Spleen (tissue), 11 donors: ENCODE measurements at regions not wholly inside any gene's neighbourhood (a gene's known extent, or its start where the extent isn't known, plus 50 kb on each side); places are given as distances from the start of the nearest gene placed in this dataset.

Experiments
- DNase-seq: peaks from one replicate; pipeline ENCODE4 v3.0.0-alpha.2; 2020
- H3K27ac ChIP-seq, 8 donors: fragments of 200-600 bp; sonication (generic) in 7 of 8; 1 replicate in 4 of 8; 2 replicates in 4 of 8; pipeline versions ENCODE4 v1.5.0 to v1.8.0; 2016 to 2021; ENCODE audit warnings: inconsistent platforms in 4 of 8, mild to moderate bottlenecking in 4 of 8, moderate library complexity in 1 of 8
- H3K27me3 ChIP-seq, 7 donors: fragments of 200-600 bp; sonication (generic) in 6 of 7; replicated peaks in 1 of 7; 1 replicate in 4 of 7; 2 replicates in 3 of 7; pipeline versions ENCODE4 v1.5.0 to v1.8.0; 2016 to 2021; ENCODE audit warnings: inconsistent platforms in 3 of 7, mild to moderate bottlenecking in 1 of 7
- H3K36me3 ChIP-seq, 6 donors: fragments of 200-600 bp; sonication (generic) in 5 of 6; 1 replicate in 4 of 6; 2 replicates in 2 of 6; pipeline versions ENCODE4 v1.5.0 to v1.8.0; 2016 to 2021; ENCODE audit warnings: inconsistent platforms in 2 of 6
- H3K4me1 ChIP-seq, 6 donors: fragments of 200-600 bp; sonication (generic) in 5 of 6; 1 replicate in 3 of 6; 2 replicates in 3 of 6; pipeline versions ENCODE4 v1.5.0 to v1.8.0; 2016 to 2021; ENCODE audit warnings: inconsistent platforms in 3 of 6
- H3K4me3 ChIP-seq, 8 donors: fragments of 200-600 bp; sonication (generic) in 7 of 8; 1 replicate in 4 of 8; 2 replicates in 4 of 8; pipeline versions ENCODE4 v1.5.0 to v1.8.0; 2016 to 2021; ENCODE audit warnings: inconsistent platforms in 4 of 8, mild to moderate bottlenecking in 4 of 8, moderate library complexity in 2 of 8
- H3K9me3 ChIP-seq, 8 donors: fragments of 200-600 bp; sonication (generic) in 7 of 8; 1 replicate in 4 of 8; 2 replicates in 4 of 8; pipeline versions ENCODE4 v1.5.0 to v1.8.0; 2016 to 2021; ENCODE audit warnings: inconsistent platforms in 4 of 8
- POLR2A ChIP-seq, 3 donors: fragments of 450-650 bp; IDR thresholded peaks; one replicate each; pipeline ENCODE4 v1.5.1; 2017; ENCODE audit warnings: antibody characterized with exemption in 3 of 3, mild to moderate bottlenecking in 1 of 3
- POLR2AphosphoS5 ChIP-seq, 3 donors: sonication (generic); formaldehyde crosslinking; IDR thresholded peaks; one replicate each; pipeline ENCODE4 v1.5.1; 2017; ENCODE audit warnings: antibody characterized with exemption in 3 of 3
- WGBS, 5 donors: extraction: QIAGEN DNeasy Blood & Tissue Kit in 3 of 5; methylation state at CpG; one replicate each; pipeline versions ENCODE4 v1.1.5 to v1.1.7; 2013 to 2018; 5-methylcytosine and 5-hydroxymethylcytosine counted together
- intact Hi-C: fragments of 100-400 bp; cut with DNase I; formaldehyde crosslinking; loops from one replicate; pipeline ENCODE4 v1.15.0; 2023; ENCODE audit warnings: low total_unique reads
- TF ChIP-seq, protein P1 (sequence below), 11 experiments: fragments of 200-600 bp in 7 of 11; fragments of 450-650 bp in 4 of 11; sonication (generic) in 4 of 11; IDR thresholded peaks in 8 of 11; conservative IDR thresholded peaks in 3 of 11; 1 replicate in 7 of 11; 2 replicates in 4 of 11; pipeline versions ENCODE4 v1.4.0 to v1.8.0; 2016 to 2021; ENCODE audit warnings: antibody characterized with exemption in 11 of 11, inconsistent platforms in 4 of 11, mild to moderate bottlenecking in 1 of 11
- donor health status: healthy with polysubstance abuse.
- donor health status: DM: no; HTN: no; CAD: no; lungs with moderate emphysema.
- donor health status: DM: no; HTN: no; CAD: no.
- donor health status: Bipolar disorder and iron deficiency.
- donor health status: healthy.
- donor health status: DM: no; HTN: no; CAD: no.
- donor health status: DM: yes; HTN: yes; CAD: no.

DNA sequence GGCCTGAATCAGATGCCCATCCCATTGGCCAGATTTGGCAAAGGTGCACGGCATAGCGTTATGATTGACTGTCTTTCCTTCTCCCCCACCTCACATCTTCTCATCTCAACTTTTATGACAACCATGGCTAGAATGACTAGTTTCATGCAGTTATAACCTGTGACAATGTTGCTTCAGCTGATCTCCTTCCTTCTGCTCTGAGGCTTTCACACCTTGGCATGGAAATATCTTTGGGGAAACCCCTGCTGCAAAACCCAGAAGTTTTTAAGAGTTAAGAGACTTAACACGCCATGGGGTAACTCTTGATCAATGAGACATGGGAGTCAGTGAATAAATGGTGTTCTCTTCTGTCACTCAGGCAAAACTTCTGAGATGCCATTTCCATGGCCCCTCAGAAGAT, 290.7 kb upstream of the MDFIC2 start:
- H3K9me3 ChIP-seq = no peaks in the 10 kb centered on the region
- H3K4me1 ChIP-seq = no peaks in the 10 kb centered on the region
- H3K27ac ChIP-seq = no peak overlapping the region
- TF ChIP-seq POLR2AphosphoS5 (IDR thresholded peaks at IDR 0.05) (no peak), POLR2A (IDR thresholded peaks at IDR 0.05) (no peak)
- TF ChIP-seq, protein P1, sequence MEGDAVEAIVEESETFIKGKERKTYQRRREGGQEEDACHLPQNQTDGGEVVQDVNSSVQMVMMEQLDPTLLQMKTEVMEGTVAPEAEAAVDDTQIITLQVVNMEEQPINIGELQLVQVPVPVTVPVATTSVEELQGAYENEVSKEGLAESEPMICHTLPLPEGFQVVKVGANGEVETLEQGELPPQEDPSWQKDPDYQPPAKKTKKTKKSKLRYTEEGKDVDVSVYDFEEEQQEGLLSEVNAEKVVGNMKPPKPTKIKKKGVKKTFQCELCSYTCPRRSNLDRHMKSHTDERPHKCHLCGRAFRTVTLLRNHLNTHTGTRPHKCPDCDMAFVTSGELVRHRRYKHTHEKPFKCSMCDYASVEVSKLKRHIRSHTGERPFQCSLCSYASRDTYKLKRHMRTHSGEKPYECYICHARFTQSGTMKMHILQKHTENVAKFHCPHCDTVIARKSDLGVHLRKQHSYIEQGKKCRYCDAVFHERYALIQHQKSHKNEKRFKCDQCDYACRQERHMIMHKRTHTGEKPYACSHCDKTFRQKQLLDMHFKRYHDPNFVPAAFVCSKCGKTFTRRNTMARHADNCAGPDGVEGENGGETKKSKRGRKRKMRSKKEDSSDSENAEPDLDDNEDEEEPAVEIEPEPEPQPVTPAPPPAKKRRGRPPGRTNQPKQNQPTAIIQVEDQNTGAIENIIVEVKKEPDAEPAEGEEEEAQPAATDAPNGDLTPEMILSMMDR (IDR thresholded peaks at IDR 0.05 in 8 of 11, conservative IDR thresholded peaks at IDR 0.05 in 3 of 11) = no peak
- no peak overlapping the region for H3K4me3 ChIP-seq
- DNase-seq = no peak
- H3K27me3 ChIP-seq = peaks cover 0 to 5% (median 0%) of the 10 kb centered on the region in 7 donors
- no peaks in the 10 kb centered on the region for H3K36me3 ChIP-seq
- 50 to 74% (median 57%) methylated on average over 3 of the region's 3 CpGs for WGBS, 5 donors
- intact Hi-C loops = no loop called here

DNA sequence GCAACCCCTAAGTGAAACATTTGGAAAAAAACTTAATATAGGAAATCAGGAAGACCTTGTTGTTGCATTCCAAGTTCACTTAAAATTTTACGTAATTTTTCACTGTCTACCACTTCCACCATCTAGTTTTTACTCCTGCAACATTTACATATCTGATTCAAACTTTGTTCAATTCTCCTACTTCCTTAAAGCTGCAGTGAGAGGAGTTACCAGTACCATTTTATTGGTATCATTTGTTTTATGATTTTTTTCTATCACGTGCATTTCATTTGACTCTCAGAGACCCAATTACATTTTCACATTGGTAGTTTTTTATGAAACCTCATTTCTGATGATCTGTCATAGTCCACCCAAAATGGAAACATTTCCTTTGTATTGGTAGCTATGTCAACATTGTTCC, 284.9 kb upstream of the MDFIC2 start:
- no peaks in the 10 kb centered on the region for H3K4me1 ChIP-seq
- no peak overlapping the region for H3K27ac ChIP-seq
- no peak overlapping the region for H3K4me3 ChIP-seq
- H3K36me3 ChIP-seq = no peaks in the 10 kb centered on the region
- intact Hi-C loops = no loop called here
- H3K9me3 ChIP-seq = no peaks in the 10 kb centered on the region
- 92 to 98% (median 92%) methylated on average over 2 of the region's 2 CpGs for WGBS, 5 donors
- H3K27me3 ChIP-seq = peaks cover 0 to 5% (median 0%) of the 10 kb centered on the region in 7 donors
- no peak for TF ChIP-seq POLR2A (IDR thresholded peaks at IDR 0.05)
- no peak for TF ChIP-seq POLR2AphosphoS5 (IDR thresholded peaks at IDR 0.05)
- TF ChIP-seq, protein P1 (IDR thresholded peaks at IDR 0.05 in 8 of 11, conservative IDR thresholded peaks at IDR 0.05 in 3 of 11) = no peak
- no peak for DNase-seq

DNA sequence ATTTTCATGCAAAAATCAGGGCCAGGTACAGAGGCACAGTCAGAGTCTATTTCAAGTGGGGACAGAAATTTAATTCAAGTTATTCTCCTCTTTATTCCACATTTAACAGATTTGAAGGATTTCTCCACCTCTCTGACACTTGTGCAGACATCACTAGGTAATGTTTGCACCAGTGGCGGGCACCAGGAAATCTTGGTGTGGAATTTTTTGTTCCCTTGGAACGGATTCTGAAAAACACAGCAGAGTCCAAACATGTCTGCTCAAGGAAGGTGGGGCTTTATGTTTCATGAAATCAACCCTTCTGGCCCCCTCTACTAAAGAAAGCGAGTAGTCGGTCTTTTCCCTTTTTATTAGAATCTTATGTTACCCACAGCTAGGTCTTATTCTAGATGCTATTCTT, 271.2 kb upstream of the MDFIC2 start:
- H3K27me3 ChIP-seq = peaks cover 0 to 6% (median 0%) of the 10 kb centered on the region in 7 donors
- no peaks in the 10 kb centered on the region for H3K36me3 ChIP-seq
- no peaks in the 10 kb centered on the region for H3K9me3 ChIP-seq
- H3K4me3 ChIP-seq = no peak overlapping the region
- no peaks in the 10 kb centered on the region for H3K4me1 ChIP-seq
- WGBS, 5 donors = 87 to 93% (median 91%) methylated on average over 4 of the region's 4 CpGs
- no peak for DNase-seq
- TF ChIP-seq POLR2AphosphoS5 (IDR thresholded peaks at IDR 0.05) = no peak
- TF ChIP-seq POLR2A (IDR thresholded peaks at IDR 0.05) = no peak
- TF ChIP-seq, protein P1 (IDR thresholded peaks at IDR 0.05 in 8 of 11, conservative IDR thresholded peaks at IDR 0.05 in 3 of 11) = no peak
- no peak overlapping the region for H3K27ac ChIP-seq
- intact Hi-C loops = no loop called here

DNA sequence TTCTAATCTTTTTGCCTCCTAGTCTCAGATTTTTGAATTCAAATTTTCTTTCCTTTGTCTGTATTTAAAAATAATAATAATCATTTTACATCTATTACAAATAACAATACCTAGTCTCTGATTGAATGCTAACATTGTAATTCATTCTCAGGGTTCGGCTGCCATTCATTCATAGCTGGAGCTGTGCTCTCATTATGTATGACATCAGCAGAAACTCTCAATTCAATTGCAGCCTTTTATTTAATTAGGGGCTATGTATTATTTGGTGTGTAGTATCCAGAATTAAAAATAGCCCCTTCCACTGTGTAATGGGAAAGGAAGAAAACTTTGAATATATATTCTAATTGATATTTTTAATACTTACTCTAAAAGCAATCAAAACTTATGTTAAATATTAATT, 270.4 kb upstream of the MDFIC2 start:
- Histone ChIP-seq H3K27me3 (peaks cover 0 to 6% (median 0%) of the 10 kb centered on the region in 7 donors), H3K36me3 (no peaks in the 10 kb centered on the region), H3K27ac (no peak overlapping the region), H3K4me3 (no peak overlapping the region), H3K4me1 (no peaks in the 10 kb centered on the region), H3K9me3 (no peaks in the 10 kb centered on the region)
- intact Hi-C loops = no loop called here
- no peak for DNase-seq
- WGBS, 5 donors = 82 to 100% (median 87%) methylated on average over 1 of the region's 1 CpG
- TF ChIP-seq, protein P1 (IDR thresholded peaks at IDR 0.05 in 8 of 11, conservative IDR thresholded peaks at IDR 0.05 in 3 of 11) = no peak
- TF ChIP-seq POLR2A (IDR thresholded peaks at IDR 0.05) = no peak
- no peak for TF ChIP-seq POLR2AphosphoS5 (IDR thresholded peaks at IDR 0.05)
